ENCODE measurements at regions not wholly inside any gene's neighbourhood (a gene's known extent, or its start where the extent isn't known, plus 50 kb on each side); places are given as distances from the start of the nearest gene placed in this dataset.

GRCh38 chr4:24476282-24476681 is 108.1 kb downstream of the DHX15 start:
- no peak for DNase-seq (ENCODE audit: low read depth)

GRCh38 chr4:24475756-24476155 is 108.6 kb downstream of the DHX15 start:
- DNase-seq (ENCODE audit: low read depth), result no peak

GRCh38 chr4:24473309-24473721 is 111.0 kb downstream of the DHX15 start:
- no peak for DNase-seq (ENCODE audit: low read depth)

- no peak for DNase-seq (ENCODE audit: low read depth)
Observed at GRCh38 chr4:24472514-24473308, 111.6 kb downstream of the DHX15 start.

- no peak for DNase-seq (ENCODE audit: low read depth)
Observed at GRCh38 chr4:24472161-24472510, 112.2 kb downstream of the DHX15 start.

GRCh38 chr4:24471486-24472160 is 112.7 kb downstream of the DHX15 start:
- DNase-seq (ENCODE audit: low read depth), result no peak

GRCh38 chr4:24470666-24471485 is 113.5 kb downstream of the DHX15 start:
- no peak for DNase-seq (ENCODE audit: low read depth)

- no peak for DNase-seq (ENCODE audit: low read depth)
Observed at GRCh38 chr4:24468071-24468470, 116.3 kb downstream of the DHX15 start.

- no peak for DNase-seq (ENCODE audit: low read depth)
Observed at GRCh38 chr4:24464566-24464965, 119.8 kb downstream of the DHX15 start.

GRCh38 chr4:24456431-24456830 is 127.9 kb downstream of the DHX15 start:
- no peak for DNase-seq (ENCODE audit: low read depth)

GRCh38 chr4:24453951-24454350 is 130.4 kb downstream of the DHX15 start:
- no peak for DNase-seq (ENCODE audit: low read depth)

GRCh38 chr4:24451870-24452269 is 132.5 kb downstream of the DHX15 start:
- no peak for DNase-seq (ENCODE audit: low read depth)

GRCh38 chr4:24443200-24443599 is 141.2 kb downstream of the DHX15 start:
- no peak for DNase-seq (ENCODE audit: low read depth)

GRCh38 chr4:24440765-24441164 is 143.6 kb downstream of the DHX15 start:
- DNase-seq (ENCODE audit: low read depth), result no peak

GRCh38 chr4:24434241-24434640 is 150.1 kb downstream of the DHX15 start:
- no peak for DNase-seq (ENCODE audit: low read depth)

GRCh38 chr4:24433515-24434214 is 150.7 kb downstream of the DHX15 start:
- no peak for DNase-seq (ENCODE audit: low read depth)

- DNase-seq (ENCODE audit: low read depth), result no peak
Observed at GRCh38 chr4:24428850-24429249, 155.5 kb downstream of the DHX15 start.

GRCh38 chr4:24426557-24426956 is 157.8 kb downstream of the DHX15 start:
- no peak for DNase-seq (ENCODE audit: low read depth)

- DNase-seq (ENCODE audit: low read depth), result no peak
Observed at GRCh38 chr4:24425863-24426262, 158.5 kb downstream of the DHX15 start.

- DNase-seq (ENCODE audit: low read depth), result no peak
Observed at GRCh38 chr4:24423670-24424069, 160.7 kb downstream of the DHX15 start.

GRCh38 chr4:24422644-24423043 is 161.7 kb downstream of the DHX15 start:
- DNase-seq (ENCODE audit: low read depth), result no peak

All from non-pigmented ciliary epithelial cell (primary cell).